HepG2 (cell line): ENCODE measurements at regions not wholly inside any gene's neighbourhood (a gene's known extent, or its start where the extent isn't known, plus 50 kb on each side); places are given as distances from the start of the nearest gene placed in this dataset.

Source experiments
- CAMTA2 ChIP-seq: sonication (generic); formaldehyde crosslinking; IDR thresholded peaks from 2 replicates; pipeline ENCODE4 v1.4.0; 2020; ENCODE audit warnings: mild to moderate bottlenecking, missing genetic modification reagents, borderline replicate concordance
- DNMT3B ChIP-seq: conservative IDR thresholded peaks from 2 replicates; pipeline ENCODE4 v1.6.1; 2016; ENCODE audit warnings: missing biosample characterization, control low read depth
- EED ChIP-seq: sonication (generic); formaldehyde crosslinking; IDR thresholded peaks from 2 replicates; pipeline ENCODE4 v1.5.0; 2020; ENCODE audit warnings: mild to moderate bottlenecking, missing genetic modification reagents
- TAF15 ChIP-seq: fragments of 200-400 bp; formaldehyde crosslinking; IDR thresholded peaks from one replicate; pipeline ENCODE4 v1.6.1; 2018; ENCODE audit warnings: mild to moderate bottlenecking, low read depth, low read length; ENCODE audit not compliant: poor library complexity, severe bottlenecking
- TBL1XR1 ChIP-seq: fragments of 150-350 bp; IDR thresholded peaks from 2 replicates; pipeline ENCODE4 v1.6.1; 2014; ENCODE audit warnings: borderline replicate concordance, low read length; ENCODE audit not compliant: partially characterized antibody
- TCF12 ChIP-seq, 2 experiments: fragments of 450-650 bp in 1 of 2; sonication (generic) in 1 of 2; formaldehyde crosslinking in 1 of 2; IDR thresholded peaks; 2 replicates each; pipeline versions ENCODE4 v1.6.1 to v1.8.0; 2017 to 2022; ENCODE audit warnings: antibody characterized with exemption in 1 of 2, mild to moderate bottlenecking in 1 of 2, missing genetic modification reagents in 1 of 2, moderate library complexity in 1 of 2
- ZNF17 ChIP-seq: sonication (generic); formaldehyde crosslinking; IDR thresholded peaks from 2 replicates; pipeline ENCODE4 v1.5.0; 2020; ENCODE audit warnings: mild to moderate bottlenecking, missing genetic modification reagents
- TF ChIP-seq, protein P1 (sequence below): sonication (generic); formaldehyde crosslinking; IDR thresholded peaks from 2 replicates; pipeline ENCODE4 v1.4.0; 2020; ENCODE audit warnings: missing genetic modification reagents
- TF ChIP-seq, protein P2 (sequence below): IDR thresholded peaks from 2 replicates; pipeline ENCODE4 v1.6.1; 2012; ENCODE audit warnings: low read depth, low read length, improper control_type of control experiment
- TF ChIP-seq, protein P3 (sequence below): sonication (generic); formaldehyde crosslinking; IDR thresholded peaks from 2 replicates; pipeline ENCODE4 v1.4.0; 2020; ENCODE audit warnings: missing genetic modification reagents

DNA sequence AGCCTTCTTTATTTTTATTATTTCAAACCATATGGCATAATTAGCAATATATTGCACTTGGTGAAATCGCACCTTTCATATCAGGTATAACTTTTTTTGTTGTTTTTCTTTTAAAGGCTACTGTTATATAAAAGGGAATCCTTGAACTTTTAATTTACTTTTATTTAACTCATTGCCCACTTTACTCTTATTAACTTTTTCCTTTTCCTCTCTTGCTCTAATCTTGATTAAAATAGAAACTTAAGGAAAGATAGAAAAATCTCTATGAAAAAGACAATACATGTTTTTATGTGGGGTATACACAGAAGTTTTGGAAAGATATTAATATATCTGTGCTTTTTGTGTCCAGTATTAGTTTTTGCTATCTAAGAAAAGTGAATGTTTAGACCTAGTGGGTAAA is 805.8 kb downstream of the USP25 start (continued):
- no peak for TF ChIP-seq TAF15
- TF ChIP-seq, protein P1, sequence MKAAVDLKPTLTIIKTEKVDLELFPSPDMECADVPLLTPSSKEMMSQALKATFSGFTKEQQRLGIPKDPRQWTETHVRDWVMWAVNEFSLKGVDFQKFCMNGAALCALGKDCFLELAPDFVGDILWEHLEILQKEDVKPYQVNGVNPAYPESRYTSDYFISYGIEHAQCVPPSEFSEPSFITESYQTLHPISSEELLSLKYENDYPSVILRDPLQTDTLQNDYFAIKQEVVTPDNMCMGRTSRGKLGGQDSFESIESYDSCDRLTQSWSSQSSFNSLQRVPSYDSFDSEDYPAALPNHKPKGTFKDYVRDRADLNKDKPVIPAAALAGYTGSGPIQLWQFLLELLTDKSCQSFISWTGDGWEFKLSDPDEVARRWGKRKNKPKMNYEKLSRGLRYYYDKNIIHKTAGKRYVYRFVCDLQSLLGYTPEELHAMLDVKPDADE (CRISPR knock-in tag): no peak
- TF ChIP-seq, protein P2, sequence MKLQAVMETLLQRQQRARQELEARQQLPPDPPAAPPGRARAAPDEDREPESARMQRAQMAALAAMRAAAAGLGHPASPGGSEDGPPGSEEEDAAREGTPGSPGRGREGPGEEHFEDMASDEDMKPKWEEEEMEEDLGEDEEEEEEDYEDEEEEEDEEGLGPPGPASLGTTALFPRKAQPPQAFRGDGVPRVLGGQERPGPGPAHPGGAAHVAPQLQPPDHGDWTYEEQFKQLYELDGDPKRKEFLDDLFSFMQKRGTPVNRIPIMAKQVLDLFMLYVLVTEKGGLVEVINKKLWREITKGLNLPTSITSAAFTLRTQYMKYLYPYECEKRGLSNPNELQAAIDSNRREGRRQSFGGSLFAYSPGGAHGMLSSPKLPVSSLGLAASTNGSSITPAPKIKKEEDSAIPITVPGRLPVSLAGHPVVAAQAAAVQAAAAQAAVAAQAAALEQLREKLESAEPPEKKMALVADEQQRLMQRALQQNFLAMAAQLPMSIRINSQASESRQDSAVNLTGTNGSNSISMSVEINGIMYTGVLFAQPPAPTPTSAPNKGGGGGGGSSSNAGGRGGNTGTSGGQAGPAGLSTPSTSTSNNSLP: no peak
- TF ChIP-seq, protein P3, sequence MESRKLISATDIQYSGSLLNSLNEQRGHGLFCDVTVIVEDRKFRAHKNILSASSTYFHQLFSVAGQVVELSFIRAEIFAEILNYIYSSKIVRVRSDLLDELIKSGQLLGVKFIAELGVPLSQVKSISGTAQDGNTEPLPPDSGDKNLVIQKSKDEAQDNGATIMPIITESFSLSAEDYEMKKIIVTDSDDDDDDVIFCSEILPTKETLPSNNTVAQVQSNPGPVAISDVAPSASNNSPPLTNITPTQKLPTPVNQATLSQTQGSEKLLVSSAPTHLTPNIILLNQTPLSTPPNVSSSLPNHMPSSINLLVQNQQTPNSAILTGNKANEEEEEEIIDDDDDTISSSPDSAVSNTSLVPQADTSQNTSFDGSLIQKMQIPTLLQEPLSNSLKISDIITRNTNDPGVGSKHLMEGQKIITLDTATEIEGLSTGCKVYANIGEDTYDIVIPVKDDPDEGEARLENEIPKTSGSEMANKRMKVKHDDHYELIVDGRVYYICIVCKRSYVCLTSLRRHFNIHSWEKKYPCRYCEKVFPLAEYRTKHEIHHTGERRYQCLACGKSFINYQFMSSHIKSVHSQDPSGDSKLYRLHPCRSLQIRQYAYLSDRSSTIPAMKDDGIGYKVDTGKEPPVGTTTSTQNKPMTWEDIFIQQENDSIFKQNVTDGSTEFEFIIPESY: no peak
- TF ChIP-seq TCF12 (IDR thresholded peaks at IDR 0.05): no peak
- TF ChIP-seq TCF12 (CRISPR knock-in tag; IDR thresholded peaks at IDR 0.05): no peak
- TF ChIP-seq DNMT3B (CRISPR knock-in tag): no peak
- no peak for TF ChIP-seq EED (CRISPR knock-in tag)
- no peak for TF ChIP-seq CAMTA2 (CRISPR knock-in tag)
- TF ChIP-seq TBL1XR1: no peak
- no peak for TF ChIP-seq ZNF17
